WTC11 (cell line): ENCODE measurements at regions not wholly inside any gene's neighbourhood (a gene's known extent, or its start where the extent isn't known, plus 50 kb on each side); places are given as distances from the start of the nearest gene placed in this dataset.
"Not testable (repeated sequence)": the region's sequence is repeated elsewhere in the genome, so short reads cannot be mapped to it uniquely, and the experiment has no call there.

Source experiments
- CREB1 ChIP-seq: sonication (generic); formaldehyde crosslinking; IDR thresholded peaks from 2 replicates; pipeline ENCODE4 v1.8.0; 2023; ENCODE audit warnings: mild to moderate bottlenecking, missing genetic modification reagents
- CTCF ChIP-seq: fragments of 200-600 bp; IDR thresholded peaks from 2 replicates; pipeline ENCODE4 v1.8.0; 2022; ENCODE audit warnings: antibody characterized with exemption
- TP53 ChIP-seq: sonication (generic); formaldehyde crosslinking; IDR thresholded peaks from 2 replicates; pipeline ENCODE4 v1.8.1; 2023; ENCODE audit warnings: mild to moderate bottlenecking, missing genetic modification reagents
- USF1 ChIP-seq: sonication (generic); formaldehyde crosslinking; IDR thresholded peaks from 2 replicates; pipeline ENCODE4 v1.8.0; 2022; ENCODE audit warnings: mild to moderate bottlenecking, missing genetic modification reagents
- ZBTB21 ChIP-seq: sonication (generic); formaldehyde crosslinking; IDR thresholded peaks from 2 replicates; pipeline ENCODE4 v1.8.1; 2023; ENCODE audit warnings: mild to moderate bottlenecking, missing genetic modification reagents, borderline replicate concordance
- TF ChIP-seq, protein P1 (sequence below): sonication (generic); formaldehyde crosslinking; IDR thresholded peaks from 2 replicates; pipeline ENCODE4 v1.8.1; 2023; ENCODE audit warnings: mild to moderate bottlenecking, missing genetic modification reagents, borderline replicate concordance
- TF ChIP-seq, protein P2 (sequence below): sonication (generic); formaldehyde crosslinking; IDR thresholded peaks from 2 replicates; pipeline ENCODE4 v1.8.0; 2022; ENCODE audit warnings: mild to moderate bottlenecking, missing genetic modification reagents

GRCh38 chr9:31937737-31938136 is 446.7 kb upstream of the ACO1 start:
- not testable (repeated sequence) for TF ChIP-seq ZBTB21; CTCF; CREB1 (CRISPR knock-in tag); TP53; USF1 (CRISPR knock-in tag)
- TF ChIP-seq, protein P1, sequence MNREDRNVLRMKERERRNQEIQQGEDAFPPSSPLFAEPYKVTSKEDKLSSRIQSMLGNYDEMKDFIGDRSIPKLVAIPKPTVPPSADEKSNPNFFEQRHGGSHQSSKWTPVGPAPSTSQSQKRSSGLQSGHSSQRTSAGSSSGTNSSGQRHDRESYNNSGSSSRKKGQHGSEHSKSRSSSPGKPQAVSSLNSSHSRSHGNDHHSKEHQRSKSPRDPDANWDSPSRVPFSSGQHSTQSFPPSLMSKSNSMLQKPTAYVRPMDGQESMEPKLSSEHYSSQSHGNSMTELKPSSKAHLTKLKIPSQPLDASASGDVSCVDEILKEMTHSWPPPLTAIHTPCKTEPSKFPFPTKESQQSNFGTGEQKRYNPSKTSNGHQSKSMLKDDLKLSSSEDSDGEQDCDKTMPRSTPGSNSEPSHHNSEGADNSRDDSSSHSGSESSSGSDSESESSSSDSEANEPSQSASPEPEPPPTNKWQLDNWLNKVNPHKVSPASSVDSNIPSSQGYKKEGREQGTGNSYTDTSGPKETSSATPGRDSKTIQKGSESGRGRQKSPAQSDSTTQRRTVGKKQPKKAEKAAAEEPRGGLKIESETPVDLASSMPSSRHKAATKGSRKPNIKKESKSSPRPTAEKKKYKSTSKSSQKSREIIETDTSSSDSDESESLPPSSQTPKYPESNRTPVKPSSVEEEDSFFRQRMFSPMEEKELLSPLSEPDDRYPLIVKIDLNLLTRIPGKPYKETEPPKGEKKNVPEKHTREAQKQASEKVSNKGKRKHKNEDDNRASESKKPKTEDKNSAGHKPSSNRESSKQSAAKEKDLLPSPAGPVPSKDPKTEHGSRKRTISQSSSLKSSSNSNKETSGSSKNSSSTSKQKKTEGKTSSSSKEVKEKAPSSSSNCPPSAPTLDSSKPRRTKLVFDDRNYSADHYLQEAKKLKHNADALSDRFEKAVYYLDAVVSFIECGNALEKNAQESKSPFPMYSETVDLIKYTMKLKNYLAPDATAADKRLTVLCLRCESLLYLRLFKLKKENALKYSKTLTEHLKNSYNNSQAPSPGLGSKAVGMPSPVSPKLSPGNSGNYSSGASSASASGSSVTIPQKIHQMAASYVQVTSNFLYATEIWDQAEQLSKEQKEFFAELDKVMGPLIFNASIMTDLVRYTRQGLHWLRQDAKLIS (CRISPR knock-in tag): not testable (repeated sequence)
- TF ChIP-seq, protein P2, sequence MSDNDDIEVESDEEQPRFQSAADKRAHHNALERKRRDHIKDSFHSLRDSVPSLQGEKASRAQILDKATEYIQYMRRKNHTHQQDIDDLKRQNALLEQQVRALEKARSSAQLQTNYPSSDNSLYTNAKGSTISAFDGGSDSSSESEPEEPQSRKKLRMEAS (CRISPR knock-in tag): not testable (repeated sequence)
